Tibial artery (tissue), 4 donors: ENCODE measurements at regions not wholly inside any gene's neighbourhood (a gene's known extent, or its start where the extent isn't known, plus 50 kb on each side); places are given as distances from the start of the nearest gene placed in this dataset.

Experiments used
- DNase-seq, 2 donors: peaks; one replicate each; pipeline ENCODE4 v3.0.0-alpha.2; 2019
- H3K27ac ChIP-seq, 2 donors: fragments of 200-600 bp; sonication (generic) in 1 of 2; 1 replicate in 1 of 2; 2 replicates in 1 of 2; pipeline ENCODE4 v1.5.1; 2018 to 2019; ENCODE audit warnings: mild to moderate bottlenecking in 1 of 2
- H3K27me3 ChIP-seq, 2 donors: fragments of 200-600 bp; sonication (generic) in 1 of 2; one replicate each; pipeline versions ENCODE4 v1.5.1 to v1.6.0; 2016 to 2019
- H3K36me3 ChIP-seq, 3 donors: fragments of 200-600 bp; sonication (generic) in 2 of 3; one replicate each; pipeline ENCODE4 v1.5.1; 2016 to 2019; ENCODE audit warnings: mild to moderate bottlenecking in 2 of 3
- H3K4me1 ChIP-seq, 4 donors: fragments of 200-600 bp; sonication (generic) in 2 of 4; 1 replicate in 3 of 4; 2 replicates in 1 of 4; pipeline ENCODE4 v1.5.1; 2016 to 2019
- H3K4me3 ChIP-seq, 2 donors: fragments of 200-600 bp; sonication (generic) in 1 of 2; 1 replicate in 1 of 2; 2 replicates in 1 of 2; pipeline ENCODE4 v1.5.1; 2018 to 2019; ENCODE audit warnings: mild to moderate bottlenecking in 2 of 2
- H3K9me3 ChIP-seq, 3 donors: fragments of 200-600 bp; sonication (generic) in 1 of 3; one replicate each; pipeline ENCODE4 v1.5.1; 2016 to 2019
- CTCF ChIP-seq, 2 experiments: fragments of 200-600 bp in 1 of 2; fragments of 450-650 bp in 1 of 2; IDR thresholded peaks; one replicate each; pipeline ENCODE4 v1.5.1; 2017 to 2019; ENCODE audit warnings: antibody characterized with exemption in 2 of 2, mild to moderate bottlenecking in 1 of 2, moderate library complexity in 1 of 2
- intact Hi-C: fragments of 100-400 bp; cut with DNase I; formaldehyde crosslinking; loops from one replicate; pipeline ENCODE4 v1.15.0; 2023; ENCODE audit warnings: low total_unique reads

GRCh38 chr15:91586560-91586959 lies 266.9 kb upstream of the SLCO3A1 start:
- Histone ChIP-seq H3K4me3 (no peak overlapping the region), H3K36me3 (no peaks in the 10 kb centered on the region), H3K27me3 (no peaks in the 10 kb centered on the region), H3K27ac (no peak overlapping the region), H3K9me3 (no peaks in the 10 kb centered on the region), H3K4me1 (no peaks in the 10 kb centered on the region)
- intact Hi-C loops: no loop called here
- DNase-seq: no peak
- TF ChIP-seq CTCF (IDR thresholded peaks at IDR 0.05): no peak

- Histone ChIP-seq H3K27ac (no peak overlapping the region), H3K36me3 (no peaks in the 10 kb centered on the region), H3K27me3 (no peaks in the 10 kb centered on the region), H3K9me3 (no peaks in the 10 kb centered on the region), H3K4me1 (no peaks in the 10 kb centered on the region), H3K4me3 (no peak overlapping the region)
- DNase-seq: no peak
- TF ChIP-seq CTCF (IDR thresholded peaks at IDR 0.05): no peak
- intact Hi-C loops: no loop called here
These were observed 264.1 kb upstream of the SLCO3A1 start for GRCh38 chr15:91589360-91589759.

GRCh38 chr15:91592567-91592966 lies 260.9 kb upstream of the SLCO3A1 start:
- H3K27me3 ChIP-seq: peaks cover 0 to 4% of the 10 kb centered on the region in 2 donors
- no peak for DNase-seq
- no peak for TF ChIP-seq CTCF (IDR thresholded peaks at IDR 0.05)
- H3K4me1 ChIP-seq: no peaks in the 10 kb centered on the region
- no peak overlapping the region for H3K27ac ChIP-seq
- intact Hi-C loops: no loop called here
- no peaks in the 10 kb centered on the region for H3K9me3 ChIP-seq
- no peaks in the 10 kb centered on the region for H3K36me3 ChIP-seq
- H3K4me3 ChIP-seq: no peak overlapping the region

- H3K36me3 ChIP-seq: no peaks in the 10 kb centered on the region
- peaks cover 0 to 4% of the 10 kb centered on the region in 2 donors for H3K27me3 ChIP-seq
- no peak for DNase-seq
- H3K27ac ChIP-seq: no peak overlapping the region
- no peak for TF ChIP-seq CTCF (IDR thresholded peaks at IDR 0.05)
- no peaks in the 10 kb centered on the region for H3K9me3 ChIP-seq
- intact Hi-C loops: no loop called here
- H3K4me3 ChIP-seq: no peak overlapping the region
- no peaks in the 10 kb centered on the region for H3K4me1 ChIP-seq
These were observed 260.4 kb upstream of the SLCO3A1 start for GRCh38 chr15:91593067-91593466.

GRCh38 chr15:91593653-91594052 lies 259.9 kb upstream of the SLCO3A1 start:
- no peak for DNase-seq
- TF ChIP-seq CTCF (IDR thresholded peaks at IDR 0.05): no peak
- peaks cover 0 to 4% of the 10 kb centered on the region in 2 donors for H3K27me3 ChIP-seq
- no peak overlapping the region for H3K27ac ChIP-seq
- H3K9me3 ChIP-seq: no peaks in the 10 kb centered on the region
- H3K36me3 ChIP-seq: no peaks in the 10 kb centered on the region
- H3K4me3 ChIP-seq: no peak overlapping the region
- intact Hi-C loops: no loop called here
- H3K4me1 ChIP-seq: no peaks in the 10 kb centered on the region

- TF ChIP-seq CTCF (IDR thresholded peaks at IDR 0.05): no peak
- H3K9me3 ChIP-seq: no peaks in the 10 kb centered on the region
- H3K27me3 ChIP-seq: peaks cover 0 to 4% of the 10 kb centered on the region in 2 donors
- intact Hi-C loops: no loop called here
- H3K27ac ChIP-seq: no peak overlapping the region
- H3K4me1 ChIP-seq: no peaks in the 10 kb centered on the region
- no peak overlapping the region for H3K4me3 ChIP-seq
- no peaks in the 10 kb centered on the region for H3K36me3 ChIP-seq
- no peak for DNase-seq
These were observed 254.2 kb upstream of the SLCO3A1 start for GRCh38 chr15:91599261-91599660.
